HEK293 (cell line): ENCODE measurements at regions not wholly inside any gene's neighbourhood (a gene's known extent, or its start where the extent isn't known, plus 50 kb on each side); places are given as distances from the start of the nearest gene placed in this dataset.

Experiments
- CTCF ChIA-PET: fragments of 350-600 bp; formaldehyde crosslinking; extraction: SDS; loops from one replicate; lab custom pipeline; 2021; ENCODE audit warnings: antibody characterized with exemption; lab: Yijun Ruan, JAX
- POLR2A ChIA-PET: fragments of 300-600 bp; formaldehyde crosslinking; extraction: SDS; loops from one replicate; lab custom pipeline; 2020; ENCODE audit warnings: antibody characterized with exemption, inconsistent platforms; lab: Yijun Ruan, JAX
- H3K27ac ChIP-seq: fragments of 200-500 bp; sonication (Bioruptor generic); 2 replicates; pipeline ENCODE4 v1.5.1; 2014; ENCODE audit warnings: low read depth, low read length, control low read depth, inconsistent platforms; ENCODE audit errors: extremely low read depth
- H3K36me3 ChIP-seq, 2 experiments: fragments of 200-500 bp in 1 of 2; sonication (Bioruptor generic) in 1 of 2; 1 replicate in 1 of 2; 2 replicates in 1 of 2; pipeline ENCODE4 v1.5.1; 2014 to 2017; ENCODE audit warnings: inconsistent platforms in 2 of 2, low read length in 2 of 2; ENCODE audit not compliant: control insufficient read depth in 2 of 2, insufficient read depth in 1 of 2
- H3K4me1 ChIP-seq: fragments of 200-500 bp; sonication (Bioruptor generic); 2 replicates; pipeline ENCODE4 v1.5.1; 2014; ENCODE audit warnings: mild to moderate bottlenecking, low read length, inconsistent platforms; ENCODE audit not compliant: control insufficient read depth, insufficient read depth
- H3K4me3 ChIP-seq: 2 replicates; pipeline ENCODE4 v1.5.1; 2011; ENCODE audit warnings: low read depth, mild to moderate bottlenecking, control low read depth, low read length, moderate library complexity
- H3K9me3 ChIP-seq: fragments of 200-500 bp; sonication (Bioruptor generic); 2 replicates; pipeline ENCODE4 v1.5.1; 2014; ENCODE audit warnings: low read depth, low read length, inconsistent platforms; ENCODE audit not compliant: control insufficient read depth, insufficient read depth
- AEBP2 ChIP-seq: fragments of 450-650 bp; formaldehyde crosslinking; IDR thresholded peaks from 2 replicates; pipeline ENCODE4 v1.5.1; 2016; ENCODE audit warnings: missing biosample characterization, missing genetic modification characterization, borderline replicate concordance
- GLI4 ChIP-seq: fragments of 450-650 bp; formaldehyde crosslinking; IDR thresholded peaks from 2 replicates; pipeline ENCODE4 v1.5.1; 2016; ENCODE audit warnings: missing biosample characterization, missing genetic modification characterization
- HOXA7 ChIP-seq: sonication (generic); formaldehyde crosslinking; IDR thresholded peaks from 2 replicates; pipeline ENCODE4 v1.8.1; 2022; ENCODE audit warnings: missing genetic modification reagents, borderline replicate concordance
- KLF16 ChIP-seq: fragments of 450-650 bp; formaldehyde crosslinking; IDR thresholded peaks from 2 replicates; pipeline ENCODE4 v1.5.1; 2017; ENCODE audit warnings: missing biosample characterization, missing genetic modification characterization
- MEIS1 ChIP-seq: sonication (generic); formaldehyde crosslinking; IDR thresholded peaks from 2 replicates; pipeline ENCODE4 v1.8.1; 2022; ENCODE audit warnings: missing genetic modification reagents, mild to moderate bottlenecking, borderline replicate concordance
- SETDB1 ChIP-seq: IDR thresholded peaks from one replicate; pipeline ENCODE4 v1.6.1; 2017; ENCODE audit warnings: mild to moderate bottlenecking, low read length, moderate library complexity, mixed read lengths; ENCODE audit not compliant: insufficient read length
- SP3 ChIP-seq: fragments of 450-650 bp; formaldehyde crosslinking; IDR thresholded peaks from 2 replicates; pipeline ENCODE4 v1.5.1; 2016; ENCODE audit warnings: missing biosample characterization, missing genetic modification characterization
- TRIM28 ChIP-seq: IDR thresholded peaks from 2 replicates; pipeline ENCODE4 v1.6.1; 2011; ENCODE audit warnings: low read length, control low read depth, borderline replicate concordance
- ZFP3 ChIP-seq: fragments of 450-650 bp; formaldehyde crosslinking; IDR thresholded peaks from 2 replicates; pipeline ENCODE4 v1.5.1; 2016; ENCODE audit warnings: low read depth, missing biosample characterization, missing genetic modification characterization
- ZFP37 ChIP-seq: fragments of 450-650 bp; formaldehyde crosslinking; IDR thresholded peaks from 2 replicates; pipeline ENCODE4 v1.5.1; 2016; ENCODE audit warnings: missing biosample characterization, missing genetic modification characterization
- ZFP41 ChIP-seq: fragments of 450-650 bp; formaldehyde crosslinking; IDR thresholded peaks from 2 replicates; pipeline ENCODE4 v1.5.1; 2016; ENCODE audit warnings: missing biosample characterization, missing genetic modification characterization, borderline replicate concordance
- ZNF112 ChIP-seq: fragments of 450-650 bp; formaldehyde crosslinking; IDR thresholded peaks from 2 replicates; pipeline ENCODE4 v1.5.0; 2017; ENCODE audit warnings: missing biosample characterization, missing genetic modification characterization
- ZNF114 ChIP-seq: fragments of 450-650 bp; formaldehyde crosslinking; IDR thresholded peaks from 2 replicates; pipeline ENCODE4 v1.5.0; 2017; ENCODE audit warnings: missing biosample characterization, missing genetic modification characterization
- ZNF175 ChIP-seq: fragments of 450-650 bp; formaldehyde crosslinking; IDR thresholded peaks from 2 replicates; pipeline ENCODE4 v1.5.1; 2016; ENCODE audit warnings: missing biosample characterization, missing genetic modification characterization
- ZNF280D ChIP-seq: fragments of 450-650 bp; formaldehyde crosslinking; IDR thresholded peaks from 2 replicates; pipeline ENCODE4 v1.5.1; 2016; ENCODE audit warnings: missing biosample characterization, missing genetic modification characterization
- ZNF341 ChIP-seq: fragments of 450-650 bp; formaldehyde crosslinking; IDR thresholded peaks from 2 replicates; pipeline ENCODE4; 2016; ENCODE audit warnings: low read depth, missing biosample characterization, missing genetic modification characterization
- ZNF362 ChIP-seq: fragments of 450-650 bp; formaldehyde crosslinking; IDR thresholded peaks from 2 replicates; pipeline ENCODE4 v1.5.1; 2016; ENCODE audit warnings: missing biosample characterization, missing genetic modification characterization
- ZNF404 ChIP-seq: fragments of 450-650 bp; formaldehyde crosslinking; IDR thresholded peaks from 2 replicates; pipeline ENCODE4 v1.5.1; 2017; ENCODE audit warnings: missing biosample characterization, missing genetic modification characterization
- ZNF426 ChIP-seq: fragments of 450-650 bp; formaldehyde crosslinking; IDR thresholded peaks from 2 replicates; pipeline ENCODE4 v1.5.1; 2017; ENCODE audit warnings: missing biosample characterization, missing genetic modification characterization, mild to moderate bottlenecking, inconsistent platforms, moderate library complexity
- ZNF433 ChIP-seq: fragments of 450-650 bp; formaldehyde crosslinking; IDR thresholded peaks from 2 replicates; pipeline ENCODE4 v1.5.1; 2016; ENCODE audit warnings: missing biosample characterization, missing genetic modification characterization, low read depth
- ZNF558 ChIP-seq: fragments of 450-650 bp; formaldehyde crosslinking; IDR thresholded peaks from 2 replicates; pipeline ENCODE4 v1.5.1; 2016; ENCODE audit warnings: missing biosample characterization, missing genetic modification characterization
- ZNF571 ChIP-seq: fragments of 450-650 bp; formaldehyde crosslinking; IDR thresholded peaks from 2 replicates; pipeline ENCODE4 v1.5.0; 2017; ENCODE audit warnings: missing biosample characterization, missing genetic modification characterization
- ZNF747 ChIP-seq: fragments of 450-650 bp; formaldehyde crosslinking; IDR thresholded peaks from 2 replicates; pipeline ENCODE4 v1.5.1; 2016; ENCODE audit warnings: missing biosample characterization, missing genetic modification characterization
- ZSCAN16 ChIP-seq: fragments of 450-650 bp; formaldehyde crosslinking; IDR thresholded peaks from 2 replicates; pipeline ENCODE4 v1.5.1; 2016; ENCODE audit warnings: missing biosample characterization, missing genetic modification characterization

- Histone ChIP-seq H3K9me3 (no peaks in the 10 kb centered on the region), H3K27ac (no peak overlapping the region), H3K36me3 (no peaks in the 10 kb centered on the region), H3K4me3 (no peak overlapping the region), H3K4me1 (no peaks in the 10 kb centered on the region)
- CTCF ChIA-PET: no interaction called here
- TF ChIP-seq KLF16 (tag by site-specific recombination) (no peak), GLI4 (tag by site-specific recombination) (no peak), ZNF747 (tag by site-specific recombination) (no peak), MEIS1 (CRISPR knock-in tag) (no peak), ZNF112 (no peak), ZNF426 (tag by site-specific recombination) (no peak), HOXA7 (CRISPR knock-in tag) (no peak), ZFP41 (no peak), AEBP2 (no peak), ZNF175 (tag by site-specific recombination) (no peak), SP3 (tag by site-specific recombination) (no peak), ZSCAN16 (tag by site-specific recombination) (no peak), SETDB1 (no peak), TRIM28 (no peak)
- POLR2A ChIA-PET: no interaction called here
Measured at GRCh38 chr5:54754878-54755277, 230.5 kb downstream of the ESM1 start.

GRCh38 chr5:54754420-54754819 is 231.0 kb downstream of the ESM1 start:
- Histone ChIP-seq H3K27ac (no peak overlapping the region), H3K9me3 (no peaks in the 10 kb centered on the region), H3K4me1 (no peaks in the 10 kb centered on the region), H3K4me3 (no peak overlapping the region), H3K36me3 (no peaks in the 10 kb centered on the region)
- TF ChIP-seq ZNF404 (tag by site-specific recombination) (no peak), ZFP37 (tag by site-specific recombination) (no peak), ZNF433 (tag by site-specific recombination) (no peak), ZNF571 (tag by site-specific recombination) (no peak), ZFP3 (tag by site-specific recombination) (no peak), ZNF558 (no peak), ZNF280D (tag by site-specific recombination) (no peak), ZNF341 (tag by site-specific recombination) (no peak), ZNF362 (tag by site-specific recombination) (no peak), ZNF114 (tag by site-specific recombination) (no peak)
- CTCF ChIA-PET: no interaction called here
- POLR2A ChIA-PET: no interaction called here
